GM12892 (cell line): ENCODE measurements at regions not wholly inside any gene's neighbourhood (a gene's known extent, or its start where the extent isn't known, plus 50 kb on each side); places are given as distances from the start of the nearest gene placed in this dataset.

ENCODE experiments used
- DNase-seq: peaks from one replicate; pipeline ENCODE4 v3.0.0; 2011; ENCODE audit not compliant: insufficient read length
- FAIRE-seq: peaks from 2 replicates; lab custom pipeline; 2011; peaks lifted over from hg19 to GRCh38; lab: Jason Lieb, UNC
- POLR2A ChIP-seq: IDR thresholded peaks from 2 replicates; pipeline ENCODE4 v1.6.1; 2011; ENCODE audit warnings: low read depth, low read length, control low read depth
- POLR2AphosphoS5 ChIP-seq: IDR thresholded peaks from 2 replicates; pipeline ENCODE4 v1.6.1; 2011; ENCODE audit warnings: low read depth, low read length, control low read depth
- TAF1 ChIP-seq: IDR thresholded peaks from 2 replicates; pipeline ENCODE4 v1.6.1; 2011; ENCODE audit warnings: low read depth, mild to moderate bottlenecking, control low read depth, low read length, borderline replicate concordance

- FAIRE-seq (no peak), DNase-seq (no peak)
- TF ChIP-seq POLR2A = no peak
- TF ChIP-seq TAF1 = no peak
- no peak for TF ChIP-seq POLR2AphosphoS5
Measured at GRCh38 chr11:134580610-134580975, 168.6 kb upstream of the B3GAT1 start.

- no peak for DNase-seq
Measured at GRCh38 chr11:134579724-134580609, 167.9 kb upstream of the B3GAT1 start.

DNA sequence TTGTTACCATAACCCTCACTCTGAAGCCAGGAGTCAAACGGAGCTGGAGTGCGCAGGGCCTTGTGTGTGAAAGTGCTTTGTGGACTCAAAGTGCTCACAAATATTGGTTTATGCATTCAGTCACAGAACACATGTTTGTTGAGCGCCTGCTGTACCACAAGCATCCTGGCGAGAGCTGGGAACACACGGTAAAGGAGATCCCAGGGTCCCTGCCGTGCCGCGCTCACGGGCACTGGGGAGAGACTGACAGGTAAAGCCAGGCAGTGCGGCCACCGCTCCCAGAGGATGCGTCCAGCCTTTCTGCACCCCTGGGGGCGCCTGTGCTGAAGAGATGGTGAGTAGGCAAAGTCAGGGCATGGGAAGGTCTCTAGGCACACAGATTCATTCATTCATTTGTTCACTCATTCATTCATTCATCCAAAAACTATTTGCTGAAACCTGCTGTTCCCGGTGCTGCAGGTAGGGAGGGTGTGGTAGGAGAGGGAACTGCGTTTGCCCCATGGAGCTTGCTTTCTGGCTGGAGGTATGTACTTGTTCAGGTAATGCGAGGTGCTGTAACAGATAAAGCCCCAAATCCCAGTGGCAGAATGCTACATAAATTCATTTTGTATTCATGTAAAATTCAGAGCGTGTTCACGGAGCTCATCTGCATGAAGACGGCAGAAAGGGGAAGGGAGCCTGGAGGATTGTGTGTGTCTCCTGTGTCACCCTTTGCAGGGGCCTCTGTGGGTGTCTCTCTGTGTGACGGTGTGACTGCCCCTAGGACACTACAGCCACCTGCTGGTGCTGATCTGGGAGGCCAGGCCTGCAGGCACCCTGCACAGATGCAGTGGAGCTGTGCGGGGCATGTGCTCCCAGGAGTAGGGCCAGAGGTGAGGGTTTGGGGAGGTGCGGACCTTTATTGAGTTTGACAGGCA, 167.0 kb upstream of the B3GAT1 start:
- DNase-seq (no peak), FAIRE-seq (no peak)
- no peak for TF ChIP-seq POLR2AphosphoS5
- TF ChIP-seq POLR2A = no peak
- TF ChIP-seq TAF1 = no peak

More at GRCh38 chr11:134579724-134580609, 167.9 kb upstream of the B3GAT1 start:
- no peak for TF ChIP-seq TAF1
- TF ChIP-seq POLR2A = no peak
- no peak for TF ChIP-seq POLR2AphosphoS5
- FAIRE-seq = no peak

- FAIRE-seq (no peak), DNase-seq (no peak)
- TF ChIP-seq POLR2AphosphoS5 (no peak), POLR2A (no peak), TAF1 (no peak)
Measured at GRCh38 chr11:134577751-134578395, 165.8 kb upstream of the B3GAT1 start.

- no peak for FAIRE-seq
- no peak for TF ChIP-seq TAF1
- no peak for TF ChIP-seq POLR2AphosphoS5
- no peak for TF ChIP-seq POLR2A
- no peak for DNase-seq
Measured at GRCh38 chr11:134576721-134577171, 164.7 kb upstream of the B3GAT1 start.

DNA sequence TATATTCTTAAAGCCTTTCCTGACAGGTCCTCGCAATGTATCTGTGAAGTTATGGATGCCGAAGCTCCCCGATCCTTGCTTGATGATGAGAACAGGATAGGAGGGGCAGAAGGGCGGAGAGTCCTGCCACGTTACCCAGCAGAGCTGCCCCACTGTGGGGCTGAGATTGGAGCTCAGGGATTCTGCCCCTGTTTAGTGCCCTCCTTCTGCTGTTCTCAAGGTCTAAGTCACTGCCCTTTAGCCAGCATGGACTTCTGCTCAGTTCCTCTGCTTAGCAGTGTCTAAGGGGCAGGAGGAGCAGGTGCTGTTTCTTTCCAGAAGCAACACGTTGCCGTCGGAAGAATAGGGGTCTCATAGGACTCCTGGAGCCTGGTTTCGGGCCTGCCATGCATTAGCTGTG, 164.2 kb upstream of the B3GAT1 start:
- DNase-seq (no peak), FAIRE-seq (no peak)
- TF ChIP-seq TAF1 (no peak), POLR2AphosphoS5 (no peak), POLR2A (no peak)

DNA sequence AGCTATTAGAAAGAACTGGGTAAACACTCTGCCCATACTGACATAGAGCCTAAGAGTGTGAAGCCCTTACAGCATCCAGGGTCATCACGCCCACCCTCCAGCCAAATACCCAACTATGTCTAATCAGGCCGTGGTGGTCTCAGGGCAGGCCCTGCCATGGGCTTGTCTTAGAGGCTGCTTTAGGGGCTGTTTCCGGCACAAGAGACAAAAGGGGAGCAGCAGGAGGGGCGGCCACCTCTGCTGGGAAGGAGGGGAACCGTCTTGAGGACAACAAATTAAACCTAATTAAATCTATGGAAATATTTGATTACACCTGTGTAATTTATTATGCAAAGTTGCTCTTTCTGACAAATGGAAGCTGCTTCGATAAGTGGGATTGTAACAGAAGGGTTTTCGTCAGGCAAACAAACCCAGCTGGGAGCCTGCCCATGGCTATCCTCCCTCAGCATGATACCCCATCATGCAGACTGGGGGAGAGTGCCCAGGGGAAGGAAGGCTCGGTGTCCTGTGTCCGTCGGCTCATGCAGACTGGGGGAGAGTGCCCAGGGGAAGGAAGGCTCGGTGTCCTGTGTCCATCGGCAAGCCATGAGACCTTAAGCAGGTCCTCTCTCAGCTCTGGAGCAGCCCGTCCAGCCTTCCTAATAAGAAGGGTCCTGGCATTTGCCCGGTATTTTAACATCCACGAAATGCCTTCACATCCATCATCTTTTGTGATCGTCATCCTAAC, 163.6 kb upstream of the B3GAT1 start:
- FAIRE-seq (no peak), DNase-seq (no peak)
- TF ChIP-seq TAF1 (no peak), POLR2A (no peak), POLR2AphosphoS5 (no peak)

DNA sequence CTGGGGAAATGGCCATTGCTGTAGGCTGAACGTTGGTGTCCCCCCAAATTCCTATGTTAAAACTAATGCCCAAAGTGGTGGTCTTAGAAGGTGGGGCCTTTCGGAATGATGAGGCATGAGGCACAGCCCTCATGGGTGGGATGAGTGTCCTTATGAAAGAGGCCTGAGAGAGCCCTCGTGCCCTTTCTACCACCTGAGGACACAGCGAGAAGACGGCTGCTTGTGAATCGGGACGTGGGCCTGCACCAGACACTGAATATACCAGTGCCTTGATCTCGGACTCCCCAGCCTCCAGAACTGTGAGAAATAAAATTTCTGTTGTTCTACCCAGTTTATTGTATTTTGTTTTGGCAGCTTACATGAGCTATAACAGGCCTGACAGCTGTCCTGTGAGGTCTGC, 162.9 kb upstream of the B3GAT1 start:
- no peak for DNase-seq
- TF ChIP-seq POLR2A = no peak
- no peak for TF ChIP-seq TAF1
- no peak for FAIRE-seq

DNA sequence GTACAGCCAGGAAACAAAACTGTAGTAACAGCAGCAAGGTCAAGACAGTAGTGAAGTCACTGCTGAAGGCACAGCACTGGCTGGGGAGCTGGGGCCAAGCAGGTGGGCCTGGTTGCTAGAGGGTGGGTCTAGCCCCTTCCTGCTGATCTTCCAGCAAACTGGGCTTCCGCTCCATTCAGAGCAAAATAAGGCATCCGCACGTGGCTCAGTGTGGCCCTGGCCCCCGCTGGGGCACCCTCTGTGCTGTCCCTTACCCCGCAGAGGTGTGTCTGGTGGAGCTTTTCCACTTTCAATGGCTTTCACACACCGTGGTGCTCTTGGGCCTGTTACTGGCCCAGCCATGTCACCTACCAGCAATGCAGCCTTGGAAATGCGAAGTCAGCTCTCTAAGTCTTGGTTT, 162.4 kb upstream of the B3GAT1 start:
- FAIRE-seq (no peak), DNase-seq (no peak)
- TF ChIP-seq POLR2AphosphoS5 (no peak), POLR2A (no peak), TAF1 (no peak)

DNA sequence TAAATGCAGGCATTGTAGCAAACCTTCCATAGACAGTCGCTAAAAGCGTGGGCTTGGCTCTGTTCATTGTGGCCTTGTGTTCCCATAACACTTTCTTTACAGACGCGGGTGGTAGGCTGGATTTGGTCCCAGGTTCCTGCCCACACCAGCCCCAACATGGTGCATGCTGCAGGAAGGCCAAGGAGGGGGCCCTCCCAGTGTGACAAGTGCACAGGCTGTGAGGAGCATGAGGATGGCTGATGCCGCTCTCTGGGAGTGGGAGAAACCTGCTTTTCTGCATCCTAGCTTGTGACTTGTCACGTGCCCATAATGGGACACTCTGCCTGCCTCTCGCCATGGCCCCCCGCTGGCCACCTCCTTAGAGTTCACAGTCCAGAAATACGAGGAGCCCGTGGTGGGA, 161.8 kb upstream of the B3GAT1 start:
- DNase-seq = no peak
- no peak for TF ChIP-seq POLR2AphosphoS5
- TF ChIP-seq TAF1 = no peak
- TF ChIP-seq POLR2A = no peak
- FAIRE-seq = no peak

DNA sequence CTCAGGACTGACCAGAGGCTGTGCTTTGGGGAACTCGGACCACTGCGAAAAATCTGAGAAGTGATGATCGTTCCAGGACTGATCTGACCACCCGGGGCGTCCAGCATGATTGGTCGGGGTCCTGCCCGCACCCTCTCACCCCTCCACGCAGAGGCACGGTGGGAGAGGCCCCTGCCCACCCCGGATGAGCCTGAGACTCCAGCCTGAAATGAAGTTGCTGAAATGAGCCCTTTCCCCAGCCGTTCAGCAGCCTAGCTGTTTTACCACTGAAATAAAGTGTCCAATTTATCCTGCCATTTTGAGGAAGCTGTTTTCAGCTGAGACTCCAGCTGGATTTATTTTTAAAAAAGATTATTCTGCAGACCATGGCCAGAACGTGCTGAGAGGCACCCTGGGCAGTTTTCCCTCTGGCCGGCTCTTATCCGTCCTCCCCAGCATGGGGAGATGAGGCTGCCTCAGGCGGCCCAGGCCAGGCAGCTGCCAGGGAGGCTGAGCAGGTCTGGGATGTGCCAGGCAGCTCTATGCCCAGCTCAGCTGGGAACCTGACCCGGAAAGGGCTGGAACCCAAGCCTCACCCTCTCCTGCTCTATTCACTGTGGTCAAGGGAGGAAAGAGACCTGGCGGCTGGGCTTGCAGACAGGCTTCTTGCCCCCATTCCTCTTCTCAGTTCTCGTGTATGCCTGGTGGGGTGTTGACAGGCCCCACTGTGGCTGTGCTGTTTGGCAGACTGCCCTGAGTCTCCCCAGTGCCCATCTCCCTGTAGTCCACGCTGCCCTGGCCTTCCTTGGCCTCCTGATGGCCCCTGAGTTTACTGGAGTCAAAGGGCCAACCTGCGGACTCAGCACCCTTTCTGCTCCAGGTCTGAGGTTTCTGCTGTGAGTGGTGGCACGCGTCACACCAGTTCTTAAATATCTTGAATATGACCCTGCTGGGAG, 161.0 kb upstream of the B3GAT1 start:
- FAIRE-seq (no peak), DNase-seq (no peak)
- TF ChIP-seq TAF1 (no peak), POLR2AphosphoS5 (no peak), POLR2A (no peak)
